ENCODE measurements at regions not wholly inside any gene's neighbourhood (a gene's known extent, or its start where the extent isn't known, plus 50 kb on each side); places are given as distances from the start of the nearest gene placed in this dataset.

DNA sequence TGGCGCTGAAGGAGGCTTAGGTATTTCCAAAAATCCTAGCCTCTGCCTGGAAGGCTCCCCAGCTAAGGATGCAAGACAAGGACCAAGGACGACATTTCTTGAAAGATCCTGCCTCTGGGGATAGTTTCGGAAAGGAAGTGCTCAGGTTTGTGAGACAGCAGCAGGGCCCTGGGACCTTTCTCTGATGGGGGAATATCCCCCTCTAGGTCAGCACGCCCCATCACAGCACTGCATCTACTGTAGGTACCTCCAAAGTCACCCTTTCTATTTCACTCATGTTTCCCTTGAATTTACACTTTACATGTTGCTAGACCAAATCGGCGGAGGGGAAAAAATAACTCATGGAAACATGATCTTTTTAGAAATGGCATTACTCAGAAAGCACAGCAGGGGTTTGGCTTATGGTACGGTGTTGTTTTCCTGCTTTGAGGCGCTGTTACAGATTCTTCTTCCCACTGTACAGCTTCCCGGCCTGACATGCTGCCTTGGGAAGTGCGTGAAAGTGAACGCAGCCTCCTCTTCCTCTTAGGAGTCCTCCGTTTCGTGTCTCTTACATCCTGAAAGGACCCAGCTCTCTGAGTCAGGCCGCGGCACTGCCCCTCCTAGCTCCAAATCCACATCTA, 77.2 kb upstream of the DHRSX start:
- Histone ChIP-seq H3K27ac (ENCODE audit: low read depth in 1 of 2, low read length in 2 of 2) (no peak overlapping the region), H3K79me2 (ENCODE audit: insufficient read depth, low read length) (no peaks in the 10 kb centered on the region), H3K4me2 (replicated peaks; ENCODE audit: extremely low read depth, low read length, poor library complexity, severe bottlenecking) (no peak overlapping the region), H3K4me1 (ENCODE audit: control insufficient read depth in 1 of 2, insufficient read depth in 2 of 2, low read length in 2 of 2) (no peaks in the 10 kb centered on the region), H2AFZ (ENCODE audit: insufficient read depth, low read depth, low read length, poor library complexity, severe bottlenecking) (no peak overlapping the region), H3K9me3 (replicated peaks in 1 of 2; ENCODE audit: control insufficient read depth in 1 of 2, insufficient read depth in 1 of 2, low read length in 2 of 2) (peaks cover 0 to 11% of the 10 kb centered on the region in 2 donors), H4K20me1 (ENCODE audit: insufficient read depth, low read length) (no peaks in the 10 kb centered on the region), H3K9ac (ENCODE audit: insufficient read depth, low read length, poor library complexity, severe bottlenecking) (no peak overlapping the region), H3K27me3 (ENCODE audit: control insufficient read depth in 2 of 2, insufficient read depth in 2 of 2, low read length in 2 of 2) (peaks cover 16 to 23% of the 10 kb centered on the region in 2 donors), H3K4me3 (replicated peaks in 1 of 3; ENCODE audit: low read depth in 2 of 3, low read length in 3 of 3) (no peak overlapping the region), H3K36me3 (replicated peaks in 1 of 2; ENCODE audit: control insufficient read depth in 1 of 2, insufficient read depth in 2 of 2, low read length in 2 of 2) (no peaks in the 10 kb centered on the region)
- intact Hi-C loops (cut with micrococcal nuclease) = no loop called here
- peaks cover 27 to 34% (median 28%) of the 10 kb centered on the region in 3 donors for H3K27me3 Mint-ChIP-seq (ENCODE audit: low read depth in 3 of 3)
- TF ChIP-seq CTCF (IDR thresholded peaks at IDR 0.05) = no peak
- 89% methylated on average over 8 of the region's 15 CpGs for WGBS (ENCODE audit: insufficient coverage)
- no peak overlapping the region for H3K27ac Mint-ChIP-seq
- H3K36me3 Mint-ChIP-seq = no peaks in the 10 kb centered on the region
- DNase-seq = no peak
- no peak overlapping the region for H3K4me3 Mint-ChIP-seq
- no peaks in the 10 kb centered on the region for H3K9me3 Mint-ChIP-seq
- H3K4me1 Mint-ChIP-seq = no peaks in the 10 kb centered on the region

GRCh38 chrX:2576793-2577192, 76.0 kb upstream of the DHRSX start:
- intact Hi-C loops (cut with micrococcal nuclease) = no loop called here
- H3K4me3 Mint-ChIP-seq = no peak overlapping the region
- H3K9me3 Mint-ChIP-seq = peaks cover 0 to under 1% (median 0%) of the 10 kb centered on the region in 7 donors
- no peaks in the 10 kb centered on the region for H3K36me3 Mint-ChIP-seq
- no peaks in the 10 kb centered on the region for H3K4me1 Mint-ChIP-seq
- Histone ChIP-seq H3K4me2 (replicated peaks; ENCODE audit: extremely low read depth, low read length, poor library complexity, severe bottlenecking) (no peak overlapping the region), H3K27ac (ENCODE audit: low read depth in 1 of 2, low read length in 2 of 2) (no peak overlapping the region), H3K4me1 (ENCODE audit: control insufficient read depth in 1 of 2, insufficient read depth in 2 of 2, low read length in 2 of 2) (no peaks in the 10 kb centered on the region), H2AFZ (ENCODE audit: insufficient read depth, low read depth, low read length, poor library complexity, severe bottlenecking) (no peak overlapping the region), H3K9ac (ENCODE audit: insufficient read depth, low read length, poor library complexity, severe bottlenecking) (no peak overlapping the region), H3K27me3 (ENCODE audit: control insufficient read depth in 2 of 2, insufficient read depth in 2 of 2, low read length in 2 of 2) (peaks cover 7 to 11% of the 10 kb centered on the region in 2 donors), H4K20me1 (ENCODE audit: insufficient read depth, low read length) (no peaks in the 10 kb centered on the region), H3K4me3 (replicated peaks in 1 of 3; ENCODE audit: low read depth in 2 of 3, low read length in 3 of 3) (no peak overlapping the region), H3K9me3 (replicated peaks in 1 of 2; ENCODE audit: control insufficient read depth in 1 of 2, insufficient read depth in 1 of 2, low read length in 2 of 2) (peaks cover 0 to under 1% of the 10 kb centered on the region in 2 donors), H3K79me2 (ENCODE audit: insufficient read depth, low read length) (no peaks in the 10 kb centered on the region), H3K36me3 (replicated peaks in 1 of 2; ENCODE audit: control insufficient read depth in 1 of 2, insufficient read depth in 2 of 2, low read length in 2 of 2) (no peaks in the 10 kb centered on the region)
- H3K27ac Mint-ChIP-seq = no peak overlapping the region
- H3K27me3 Mint-ChIP-seq (ENCODE audit: low read depth in 3 of 3) = peaks cover 16 to 22% (median 16%) of the 10 kb centered on the region in 3 donors
- no peak for DNase-seq
- TF ChIP-seq CTCF (IDR thresholded peaks at IDR 0.05) = no peak
- 83% methylated on average over 1 of the region's 8 CpGs for WGBS (ENCODE audit: insufficient coverage)

Measured in CD14-positive monocyte (primary cell).